H1 (cell line): ENCODE measurements at regions not wholly inside any gene's neighbourhood (a gene's known extent, or its start where the extent isn't known, plus 50 kb on each side); places are given as distances from the start of the nearest gene placed in this dataset.

Experiments
- CTCF ChIA-PET: fragments of 300-600 bp; sonication (Branson Sonifier 250); formaldehyde crosslinking; loops from one replicate; lab custom pipeline; 2021; ENCODE audit not compliant: partially characterized antibody; lab: Charles Lee
- POLR2A ChIA-PET: fragments of 300-600 bp; sonication (Branson Sonifier 250); formaldehyde crosslinking; loops from one replicate; lab custom pipeline; 2021; ENCODE audit warnings: inconsistent platforms; ENCODE audit not compliant: partially characterized antibody; lab: Charles Lee
- DNase-seq, 2 experiments: peaks; one replicate each; pipeline versions ENCODE4 v3.0.0 to v3.0.0-alpha.2; 2010 to 2022; ENCODE audit warnings: low spot score in 2 of 2, low read depth in 1 of 2, mixed read lengths in 1 of 2
- FAIRE-seq: peaks from 2 replicates; lab custom pipeline; 2011; peaks lifted over from hg19 to GRCh38; lab: Jason Lieb, UNC
- H2AFZ ChIP-seq: 2 replicates; pipeline ENCODE4 v1.8.1; 2012; ENCODE audit warnings: low read length, inconsistent platforms
- H2AK5ac ChIP-seq: 2 replicates; pipeline ENCODE4 v1.6.1; 2013; ENCODE audit warnings: low read depth, low read length
- H2BK120ac ChIP-seq: replicated peaks from 2 replicates; pipeline ENCODE3; 2013; ENCODE audit warnings: low read depth, low read length, inconsistent platforms
- H2BK12ac ChIP-seq: 2 replicates; pipeline ENCODE4 v1.6.1; 2013; ENCODE audit warnings: low read depth, low read length
- H2BK15ac ChIP-seq: 2 replicates; pipeline ENCODE4 v1.6.1; 2013; ENCODE audit warnings: low read length
- H2BK20ac ChIP-seq: 2 replicates; pipeline ENCODE4 v1.6.1; 2013; ENCODE audit warnings: low read length
- H2BK5ac ChIP-seq: 2 replicates; pipeline ENCODE4 v1.6.1; 2013; ENCODE audit warnings: low read depth, low read length
- H3K14ac ChIP-seq: 2 replicates; pipeline ENCODE4 v1.6.1; 2013; ENCODE audit warnings: inconsistent platforms; ENCODE audit not compliant: insufficient read length
- H3K18ac ChIP-seq: 2 replicates; pipeline ENCODE4 v1.6.1; 2013; ENCODE audit warnings: low read length; ENCODE audit errors: extremely low read depth
- H3K23ac ChIP-seq: 2 replicates; pipeline ENCODE4 v1.6.1; 2013; ENCODE audit warnings: inconsistent platforms; ENCODE audit not compliant: insufficient read length
- H3K23me2 ChIP-seq: 2 replicates; pipeline ENCODE4 v1.6.1; 2013; ENCODE audit warnings: low read depth, low read length
- H3K27ac ChIP-seq: 2 replicates; pipeline ENCODE4 v1.6.1; 2011; ENCODE audit warnings: low read depth, low read length, inconsistent platforms
- H3K27me3 ChIP-seq, 4 experiments: replicated peaks in 1 of 4; 1 replicate in 1 of 4; 2 replicates in 3 of 4; pipeline versions ENCODE4 v1.6.1 to v1.8.1; 2011 to 2013; ENCODE audit warnings: low read length in 3 of 4, mild to moderate bottlenecking in 3 of 4, inconsistent platforms in 2 of 4, mixed read lengths in 2 of 4, moderate library complexity in 1 of 4; ENCODE audit not compliant: control insufficient read depth in 3 of 4, insufficient read depth in 3 of 4; ENCODE audit errors: extremely low read depth in 1 of 4
- H3K36me3 ChIP-seq, 4 experiments: 2 replicates each; pipeline versions ENCODE4 v1.6.1 to v1.8.1; 2011 to 2013; ENCODE audit warnings: mild to moderate bottlenecking in 4 of 4, low read length in 3 of 4, moderate library complexity in 2 of 4, control low read depth in 1 of 4, inconsistent platforms in 1 of 4; ENCODE audit not compliant: insufficient read depth in 4 of 4, control insufficient read depth in 2 of 4
- H3K4ac ChIP-seq: replicated peaks from 2 replicates; pipeline ENCODE3; 2013; ENCODE audit warnings: low read length, low read depth, mixed read lengths, inconsistent platforms; ENCODE audit not compliant: insufficient read length
- H3K4me1 ChIP-seq, 4 experiments: replicated peaks in 1 of 4; 1 replicate in 1 of 4; 2 replicates in 3 of 4; pipeline versions ENCODE4 v1.6.1 to v1.8.1; 2011 to 2013; ENCODE audit warnings: low read length in 3 of 4, inconsistent platforms in 2 of 4, mixed read lengths in 1 of 4; ENCODE audit not compliant: insufficient read depth in 4 of 4, control insufficient read depth in 3 of 4
- H3K4me2 ChIP-seq, 2 experiments: 2 replicates each; pipeline versions ENCODE4 v1.6.1 to v1.8.1; 2011 to 2013; ENCODE audit warnings: low read depth in 2 of 2, low read length in 2 of 2, control low read depth in 1 of 2, inconsistent platforms in 1 of 2, mild to moderate bottlenecking in 1 of 2; ENCODE audit not compliant: insufficient read depth in 1 of 2
- H3K4me3 ChIP-seq, 4 experiments: fragments of 200-600, 300-600 bp in 1 of 4; sonication (generic), shearing (Covaris generic), sonication (Bioruptor Twin) in 1 of 4; 2 replicates each; pipeline versions ENCODE4 v1.5.1 to v1.8.1; 2011 to 2016; ENCODE audit warnings: low read length in 4 of 4, low read depth in 3 of 4, control low read depth in 2 of 4, inconsistent platforms in 2 of 4, mild to moderate bottlenecking in 2 of 4, mixed read lengths in 1 of 4, moderate library complexity in 1 of 4; ENCODE audit not compliant: insufficient read depth in 2 of 4; ENCODE audit errors: extremely low read depth in 1 of 4
- H3K56ac ChIP-seq: replicated peaks from 2 replicates; pipeline ENCODE3; 2013; ENCODE audit warnings: low read depth, mild to moderate bottlenecking, mixed read lengths, low read length, inconsistent platforms; ENCODE audit not compliant: insufficient read length
- H3K79me1 ChIP-seq: 2 replicates; pipeline ENCODE4 v1.6.1; 2013; ENCODE audit warnings: low read depth, low read length, control low read depth
- H3K79me2 ChIP-seq, 2 experiments: 2 replicates each; pipeline versions ENCODE4 v1.6.1 to v1.8.1; 2012 to 2013; ENCODE audit warnings: low read length in 2 of 2, mild to moderate bottlenecking in 2 of 2, inconsistent platforms in 1 of 2; ENCODE audit not compliant: insufficient read depth in 2 of 2, control insufficient read depth in 1 of 2
- H3K9ac ChIP-seq, 4 experiments: replicated peaks in 1 of 4; 1 replicate in 1 of 4; 2 replicates in 3 of 4; pipeline versions ENCODE4 v1.6.1 to v1.8.1; 2011 to 2013; ENCODE audit warnings: low read depth in 3 of 4, low read length in 3 of 4, control low read depth in 2 of 4, mild to moderate bottlenecking in 2 of 4, moderate library complexity in 2 of 4, inconsistent platforms in 1 of 4; ENCODE audit errors: extremely low read depth in 1 of 4
- H3K9me3 ChIP-seq, 2 experiments: 2 replicates each; pipeline versions ENCODE4 v1.6.1 to v1.8.1; 2012 to 2013; ENCODE audit warnings: mild to moderate bottlenecking in 2 of 2, moderate library complexity in 2 of 2, control low read depth in 1 of 2, inconsistent platforms in 1 of 2, low read depth in 1 of 2, low read length in 1 of 2, mixed read lengths in 1 of 2; ENCODE audit not compliant: insufficient read depth in 2 of 2
- H4K20me1 ChIP-seq, 2 experiments: replicated peaks in 1 of 2; 2 replicates each; pipeline versions ENCODE3 to v1.8.1; 2011 to 2013; ENCODE audit warnings: inconsistent platforms in 2 of 2, low read length in 2 of 2, mild to moderate bottlenecking in 1 of 2; ENCODE audit not compliant: insufficient read depth in 2 of 2, control insufficient read depth in 1 of 2
- H4K5ac ChIP-seq: 2 replicates; pipeline ENCODE4 v1.6.1; 2013; ENCODE audit warnings: low read length, low read depth, mixed read lengths, inconsistent platforms; ENCODE audit not compliant: insufficient read length
- H4K8ac ChIP-seq: 2 replicates; pipeline ENCODE4 v1.8.0; 2013; ENCODE audit warnings: mild to moderate bottlenecking, moderate library complexity, low read length, inconsistent platforms; ENCODE audit not compliant: insufficient read depth; ENCODE audit errors: extremely low read depth
- H4K91ac ChIP-seq: replicated peaks from 2 replicates; pipeline ENCODE3; 2013; ENCODE audit warnings: low read length, mixed read lengths, inconsistent platforms; ENCODE audit not compliant: insufficient read length
- CBX8 ChIP-seq: fragments of 300-800, 300-1000 bp; sonication (generic); IDR thresholded peaks from 2 replicates; pipeline ENCODE4 v1.7.1; 2016; ENCODE audit warnings: low read depth, low read length, borderline replicate concordance
- KDM1A ChIP-seq: fragments of 200-600, 300-600 bp; sonication (generic); IDR thresholded peaks from 2 replicates; pipeline ENCODE4 v1.7.1; 2016; ENCODE audit warnings: mild to moderate bottlenecking, low read length, borderline replicate concordance
- NANOG ChIP-seq: IDR thresholded peaks from 2 replicates; pipeline ENCODE4 v1.6.1; 2011; ENCODE audit warnings: low read length, low read depth, mild to moderate bottlenecking, inconsistent platforms; ENCODE audit not compliant: insufficient read depth, poor library complexity, severe bottlenecking
- POU5F1 ChIP-seq: IDR thresholded peaks from 2 replicates; pipeline ENCODE4 v1.6.1; 2011; ENCODE audit warnings: low read depth, mild to moderate bottlenecking, low read length, moderate library complexity
- TEAD4 ChIP-seq: IDR thresholded peaks from 2 replicates; pipeline ENCODE4 v1.6.1; 2012; ENCODE audit warnings: low read depth, low read length, inconsistent platforms, mixed read lengths
- YY1 ChIP-seq: IDR thresholded peaks from 2 replicates; pipeline ENCODE4 v1.6.1; 2011; ENCODE audit warnings: low read depth, mild to moderate bottlenecking, low read length
- ZNF274 ChIP-seq: IDR thresholded peaks from 2 replicates; pipeline ENCODE4 v1.7.0; 2012; ENCODE audit warnings: low read length, borderline replicate concordance; ENCODE audit errors: extremely low read depth
- WGBS, 2 experiments: shearing (Covaris generic) in 1 of 2; methylation state at CpG; one replicate each; pipeline versions ENCODE4 v1.1.6 to v1.1.7; 2013 to 2015; ENCODE audit warnings: low lambda C conversion rate in 2 of 2, mixed read lengths in 2 of 2, inconsistent platforms in 1 of 2, low coverage in 1 of 2, missing lambda C conversion rate in 1 of 2; ENCODE audit not compliant: insufficient replicate concordance in 2 of 2, insufficient coverage in 1 of 2, insufficient read length in 1 of 2; ENCODE audit errors: extremely low coverage in 1 of 2, missing lambda C conversion rate in 1 of 2; 5-methylcytosine and 5-hydroxymethylcytosine counted together

GRCh38 chr9:24073007-24073592 lies 247.1 kb upstream of the ELAVL2 start:
- H3K9ac ChIP-seq: no peak overlapping the region; a peak in 1 of 7 replicates
- H3K14ac ChIP-seq: no peak overlapping the region
- H2AFZ ChIP-seq: no peak overlapping the region
- no peak overlapping the region for H3K23ac ChIP-seq
- H2BK20ac ChIP-seq: no peak overlapping the region
- H3K4me3 ChIP-seq: no peak overlapping the region
- H3K4ac ChIP-seq: no peak overlapping the region
- DNase-seq: no peak
- H3K27ac ChIP-seq: no peak overlapping the region
- H3K27me3 ChIP-seq: no peaks in the 10 kb centered on the region
- H3K23me2 ChIP-seq: no peaks in the 10 kb centered on the region
- H4K5ac ChIP-seq: no peak overlapping the region
- no peaks in the 10 kb centered on the region for H4K20me1 ChIP-seq
- H4K8ac ChIP-seq: no peak overlapping the region
- FAIRE-seq: peak; percentile 73
- H3K79me1 ChIP-seq: no peaks in the 10 kb centered on the region
- H3K4me2 ChIP-seq: peak overlapping the region; percentile 8 to 14; a peak in 1 of 4 replicates
- WGBS, 2 experiments: 63% methylated on average over 5 of the region's 5 CpGs; no CpG with 5 or more reads in 1 of the 2 experiments
- H3K36me3 ChIP-seq: no peaks in the 10 kb centered on the region
- ChIA-PET POLR2A (interaction anchor here (0.5 kb wide), 1 partner anchor 249 kb away, joined by 3 read pairs; no protein-coding TSS in a partner anchor), CTCF (no interaction called here)
- no peaks in the 10 kb centered on the region for H3K79me2 ChIP-seq
- H2BK120ac ChIP-seq: no peak overlapping the region
- TF ChIP-seq POU5F1: no peak
- TF ChIP-seq KDM1A: no peak
- no peak for TF ChIP-seq YY1
- 0 out of 2 replicates have a peak, but pooled peaks have one; percentile 12 for TF ChIP-seq TEAD4
- no peak for TF ChIP-seq CBX8
- no peak for TF ChIP-seq ZNF274
- TF ChIP-seq NANOG: no peak
- no peak overlapping the region for H4K91ac ChIP-seq
- no peaks in the 10 kb centered on the region for H3K9me3 ChIP-seq
- H3K4me1 ChIP-seq: peaks cover 0 to 7% (median 3%) of the 10 kb centered on the region in 4 experiments; a peak in 4 of 7 replicates
- no peak overlapping the region for H3K56ac ChIP-seq
- no peak overlapping the region for H2BK12ac ChIP-seq
- H3K18ac ChIP-seq: no peak overlapping the region
- no peak overlapping the region for H2BK5ac ChIP-seq
- no peak overlapping the region for H2AK5ac ChIP-seq
- no peak overlapping the region for H2BK15ac ChIP-seq
